C4-2B (cell line): ENCODE measurements at regions not wholly inside any gene's neighbourhood (a gene's known extent, or its start where the extent isn't known, plus 50 kb on each side); places are given as distances from the start of the nearest gene placed in this dataset.

Experiments used
- ZFX ChIP-seq: fragments of 450-650 bp; IDR thresholded peaks from 2 replicates; pipeline ENCODE4 v1.6.1; 2017
- TF ChIP-seq, protein P1 (sequence below): fragments of 450-650 bp; conservative IDR thresholded peaks from 2 replicates; pipeline ENCODE4 v1.5.1; 2017; ENCODE audit warnings: mild to moderate bottlenecking

DNA sequence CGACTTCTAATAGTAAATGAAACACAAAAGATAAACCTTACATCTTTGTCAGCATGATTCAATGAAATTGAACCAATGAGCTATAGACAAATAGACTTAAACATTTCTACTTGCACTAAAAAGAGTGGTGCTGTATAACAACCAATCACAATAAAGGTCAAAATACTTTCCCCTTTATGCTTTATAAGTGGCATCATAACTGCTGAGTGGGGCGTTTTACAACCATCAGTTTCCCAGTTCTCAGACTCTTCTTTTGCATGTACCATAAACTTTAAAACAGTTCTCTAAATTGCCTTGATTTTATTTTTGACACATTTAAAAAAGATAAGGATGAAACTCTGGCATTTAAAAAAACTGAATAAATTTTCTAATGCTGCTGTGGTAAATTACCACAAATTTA is 356.2 kb downstream of the NNT start:
- TF ChIP-seq, protein P1, sequence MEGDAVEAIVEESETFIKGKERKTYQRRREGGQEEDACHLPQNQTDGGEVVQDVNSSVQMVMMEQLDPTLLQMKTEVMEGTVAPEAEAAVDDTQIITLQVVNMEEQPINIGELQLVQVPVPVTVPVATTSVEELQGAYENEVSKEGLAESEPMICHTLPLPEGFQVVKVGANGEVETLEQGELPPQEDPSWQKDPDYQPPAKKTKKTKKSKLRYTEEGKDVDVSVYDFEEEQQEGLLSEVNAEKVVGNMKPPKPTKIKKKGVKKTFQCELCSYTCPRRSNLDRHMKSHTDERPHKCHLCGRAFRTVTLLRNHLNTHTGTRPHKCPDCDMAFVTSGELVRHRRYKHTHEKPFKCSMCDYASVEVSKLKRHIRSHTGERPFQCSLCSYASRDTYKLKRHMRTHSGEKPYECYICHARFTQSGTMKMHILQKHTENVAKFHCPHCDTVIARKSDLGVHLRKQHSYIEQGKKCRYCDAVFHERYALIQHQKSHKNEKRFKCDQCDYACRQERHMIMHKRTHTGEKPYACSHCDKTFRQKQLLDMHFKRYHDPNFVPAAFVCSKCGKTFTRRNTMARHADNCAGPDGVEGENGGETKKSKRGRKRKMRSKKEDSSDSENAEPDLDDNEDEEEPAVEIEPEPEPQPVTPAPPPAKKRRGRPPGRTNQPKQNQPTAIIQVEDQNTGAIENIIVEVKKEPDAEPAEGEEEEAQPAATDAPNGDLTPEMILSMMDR = no peak
- TF ChIP-seq ZFX = no peak
